Prostate gland (tissue), 2 donors: ENCODE measurements at regions not wholly inside any gene's neighbourhood (a gene's known extent, or its start where the extent isn't known, plus 50 kb on each side); places are given as distances from the start of the nearest gene placed in this dataset.

Experiments
- CTCF ChIP-seq, 4 experiments: fragments of 200-600 bp in 2 of 4; fragments of 450-650 bp in 2 of 4; sonication (generic) in 2 of 4; IDR thresholded peaks; 1 replicate in 3 of 4; 2 replicates in 1 of 4; pipeline ENCODE4 v1.5.1; 2016 to 2019; ENCODE audit warnings: antibody characterized with exemption in 4 of 4, mild to moderate bottlenecking in 2 of 4, moderate library complexity in 2 of 4
- POLR2A ChIP-seq: fragments of 450-650 bp; IDR thresholded peaks from one replicate; pipeline ENCODE4 v1.6.1; 2016; ENCODE audit warnings: antibody characterized with exemption, mild to moderate bottlenecking

GRCh38 chr7:86295526-86295925 is 348.2 kb upstream of the GRM3 start:
- TF ChIP-seq CTCF (IDR thresholded peaks at IDR 0.05) (no peak), POLR2A (no peak)
